ENCODE measurements at regions not wholly inside any gene's neighbourhood (a gene's known extent, or its start where the extent isn't known, plus 50 kb on each side); places are given as distances from the start of the nearest gene placed in this dataset.

GRCh38 chr3:102225407-102226132, 209.2 kb upstream of the ZPLD1 start:
- no peak overlapping the region for H3K4me3 ChIP-seq (ENCODE audit: low read depth, low read length)
- peak; percentile 92 for DNase-seq (ENCODE audit: low read depth)
- TF ChIP-seq, protein P1, sequence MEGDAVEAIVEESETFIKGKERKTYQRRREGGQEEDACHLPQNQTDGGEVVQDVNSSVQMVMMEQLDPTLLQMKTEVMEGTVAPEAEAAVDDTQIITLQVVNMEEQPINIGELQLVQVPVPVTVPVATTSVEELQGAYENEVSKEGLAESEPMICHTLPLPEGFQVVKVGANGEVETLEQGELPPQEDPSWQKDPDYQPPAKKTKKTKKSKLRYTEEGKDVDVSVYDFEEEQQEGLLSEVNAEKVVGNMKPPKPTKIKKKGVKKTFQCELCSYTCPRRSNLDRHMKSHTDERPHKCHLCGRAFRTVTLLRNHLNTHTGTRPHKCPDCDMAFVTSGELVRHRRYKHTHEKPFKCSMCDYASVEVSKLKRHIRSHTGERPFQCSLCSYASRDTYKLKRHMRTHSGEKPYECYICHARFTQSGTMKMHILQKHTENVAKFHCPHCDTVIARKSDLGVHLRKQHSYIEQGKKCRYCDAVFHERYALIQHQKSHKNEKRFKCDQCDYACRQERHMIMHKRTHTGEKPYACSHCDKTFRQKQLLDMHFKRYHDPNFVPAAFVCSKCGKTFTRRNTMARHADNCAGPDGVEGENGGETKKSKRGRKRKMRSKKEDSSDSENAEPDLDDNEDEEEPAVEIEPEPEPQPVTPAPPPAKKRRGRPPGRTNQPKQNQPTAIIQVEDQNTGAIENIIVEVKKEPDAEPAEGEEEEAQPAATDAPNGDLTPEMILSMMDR (conservative IDR thresholded peaks at IDR 0.05; ENCODE audit: low read depth, low read length), result peak; percentile 63

GRCh38 chr3:102226463-102226862, 208.4 kb upstream of the ZPLD1 start:
- no peak for DNase-seq (ENCODE audit: low read depth)
- TF ChIP-seq, protein P1 (conservative IDR thresholded peaks at IDR 0.05; ENCODE audit: low read depth, low read length), result no peak
- no peak overlapping the region for H3K4me3 ChIP-seq (ENCODE audit: low read depth, low read length)

DNA sequence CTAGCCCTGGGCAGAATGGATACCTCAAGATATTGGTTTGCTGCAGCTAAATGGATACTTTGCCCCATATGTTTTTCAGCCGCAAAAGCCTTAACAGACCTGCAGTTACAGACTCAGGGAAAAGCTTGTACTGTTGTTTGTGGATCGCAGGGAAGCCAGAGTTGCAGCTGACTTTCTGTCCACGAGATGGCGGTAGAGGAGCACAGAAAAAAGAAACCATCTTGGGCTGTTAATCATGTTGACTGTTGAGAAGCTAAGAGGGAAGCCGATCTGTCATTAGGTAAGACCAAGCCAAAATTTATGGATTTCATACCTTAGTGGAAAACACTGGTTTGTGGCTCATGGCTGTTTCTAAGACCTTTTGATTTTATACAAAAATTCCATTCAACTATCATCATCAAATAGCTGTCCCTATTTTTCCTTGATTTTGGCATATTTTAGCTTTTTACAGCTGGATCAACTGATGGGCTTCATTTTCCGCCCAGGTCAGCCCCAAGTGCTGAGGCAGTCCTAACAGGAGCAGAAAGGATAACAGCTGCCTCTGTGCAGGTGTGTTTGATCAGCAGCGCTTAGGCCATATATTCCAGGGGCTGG, 205.7 kb upstream of the ZPLD1 start:
- TF ChIP-seq, protein P1 (conservative IDR thresholded peaks at IDR 0.05; ENCODE audit: low read depth, low read length), result peak; percentile 98
- no peak overlapping the region for H3K4me3 ChIP-seq (ENCODE audit: low read depth, low read length)
- DNase-seq (ENCODE audit: low read depth), result peak; percentile 88

GRCh38 chr3:102230057-102230456, 204.8 kb upstream of the ZPLD1 start:
- DNase-seq (ENCODE audit: low read depth), result no peak
- H3K4me3 ChIP-seq (ENCODE audit: low read depth, low read length), result no peak overlapping the region
- TF ChIP-seq, protein P1 (conservative IDR thresholded peaks at IDR 0.05; ENCODE audit: low read depth, low read length), result no peak

GRCh38 chr3:102233881-102234280, 200.9 kb upstream of the ZPLD1 start:
- no peak for DNase-seq (ENCODE audit: low read depth)
- TF ChIP-seq, protein P1 (conservative IDR thresholded peaks at IDR 0.05; ENCODE audit: low read depth, low read length), result no peak
- H3K4me3 ChIP-seq (ENCODE audit: low read depth, low read length), result no peak overlapping the region

DNA sequence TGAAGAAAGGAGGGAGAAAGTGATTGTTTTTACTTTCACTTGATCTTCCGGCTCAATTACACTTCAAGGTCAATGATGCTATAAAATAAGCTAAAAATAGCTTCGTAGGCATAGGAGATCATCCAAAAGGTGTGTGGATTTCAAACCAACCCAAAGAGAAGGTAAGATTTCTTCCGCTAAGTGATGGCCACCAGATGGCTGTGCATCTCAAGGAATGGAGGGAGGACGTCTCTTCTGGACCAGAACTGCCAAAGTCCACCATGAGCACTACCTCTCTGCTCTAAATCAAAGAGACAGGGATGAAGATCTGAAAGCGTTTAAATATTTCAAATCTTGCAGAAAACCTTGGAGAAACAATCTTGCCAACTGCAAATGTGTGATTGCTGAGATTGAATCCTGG, 199.1 kb upstream of the ZPLD1 start:
- TF ChIP-seq, protein P1 (conservative IDR thresholded peaks at IDR 0.05; ENCODE audit: low read depth, low read length), result peak; percentile 85
- no peak overlapping the region for H3K4me3 ChIP-seq (ENCODE audit: low read depth, low read length)
- DNase-seq (ENCODE audit: low read depth), result peak; percentile 65

DNA sequence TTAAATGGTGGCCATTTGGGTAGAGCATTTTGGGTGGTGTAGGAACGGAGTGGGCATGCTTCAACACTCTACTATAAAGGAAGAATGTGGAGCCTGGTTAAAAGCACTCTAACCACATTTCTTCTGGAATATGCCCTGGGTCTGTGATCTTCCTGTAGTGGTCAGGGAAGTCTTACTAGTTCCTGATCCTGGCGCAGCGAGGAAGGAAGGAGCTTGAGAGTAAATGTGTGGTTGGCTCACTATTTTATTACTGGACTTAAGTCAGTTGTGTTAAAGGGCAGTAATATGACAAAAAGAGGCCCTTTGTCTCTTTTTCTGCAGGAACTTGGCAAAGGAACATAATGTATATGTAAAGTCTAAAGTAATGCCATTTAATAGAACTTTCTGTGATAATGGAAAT, 197.6 kb upstream of the ZPLD1 start:
- TF ChIP-seq, protein P1 (conservative IDR thresholded peaks at IDR 0.05; ENCODE audit: low read depth, low read length), result no peak
- no peak for DNase-seq (ENCODE audit: low read depth)
- H3K4me3 ChIP-seq (ENCODE audit: low read depth, low read length), result no peak overlapping the region
